NCI-H187 treated with DMSO at 0.1 percent for 48 hours (cell line): ENCODE measurements at regions not wholly inside any gene's neighbourhood (a gene's known extent, or its start where the extent isn't known, plus 50 kb on each side); places are given as distances from the start of the nearest gene placed in this dataset.
"Not testable (repeated sequence)": the region's sequence is repeated elsewhere in the genome, so short reads cannot be mapped to it uniquely, and the experiment has no call there.

Experiments
- DNase-seq: peaks from one replicate; lab custom pipeline; 2025; lab: John Stamatoyannopoulos, UW

DNA sequence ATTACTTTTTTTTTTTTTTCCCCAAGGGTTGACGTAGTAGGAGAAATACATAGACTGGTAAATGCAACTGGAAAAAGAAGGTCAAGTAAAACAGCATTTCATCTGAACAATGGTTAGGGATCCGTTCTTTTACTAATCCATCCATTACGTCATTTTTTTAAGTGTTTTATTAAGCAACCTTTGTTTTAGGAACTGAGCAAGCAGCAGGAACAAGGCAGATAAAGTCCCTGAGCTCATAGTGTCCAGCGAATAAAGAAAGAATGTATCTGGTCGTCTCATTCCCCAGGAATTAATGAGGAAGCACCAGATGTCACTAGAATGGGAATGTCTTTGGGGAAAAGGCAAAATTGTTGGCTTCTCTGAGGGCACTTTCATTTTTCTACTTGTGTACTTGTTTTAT lies 842.4 kb downstream of the TDRD15 start:
- no peak for DNase-seq

DNA sequence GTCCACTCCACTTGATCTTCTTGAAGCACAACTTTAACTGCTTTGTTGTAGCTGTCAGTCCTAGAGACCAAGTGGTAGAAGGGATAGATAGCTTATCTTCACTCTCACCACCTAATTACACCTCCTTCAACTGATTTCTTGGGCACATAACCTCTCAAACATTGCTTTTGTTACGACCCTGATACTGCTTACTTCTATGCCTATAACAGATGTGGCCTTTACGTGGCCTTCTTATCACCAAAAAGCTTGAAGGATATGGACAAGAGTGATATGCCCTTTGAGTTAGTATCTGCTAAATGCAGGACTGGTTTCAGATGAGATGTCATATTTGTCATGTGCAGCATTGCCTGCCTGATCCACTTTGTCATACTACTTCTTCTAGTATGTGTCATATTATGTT lies 847.2 kb downstream of the TDRD15 start:
- no peak for DNase-seq

DNA sequence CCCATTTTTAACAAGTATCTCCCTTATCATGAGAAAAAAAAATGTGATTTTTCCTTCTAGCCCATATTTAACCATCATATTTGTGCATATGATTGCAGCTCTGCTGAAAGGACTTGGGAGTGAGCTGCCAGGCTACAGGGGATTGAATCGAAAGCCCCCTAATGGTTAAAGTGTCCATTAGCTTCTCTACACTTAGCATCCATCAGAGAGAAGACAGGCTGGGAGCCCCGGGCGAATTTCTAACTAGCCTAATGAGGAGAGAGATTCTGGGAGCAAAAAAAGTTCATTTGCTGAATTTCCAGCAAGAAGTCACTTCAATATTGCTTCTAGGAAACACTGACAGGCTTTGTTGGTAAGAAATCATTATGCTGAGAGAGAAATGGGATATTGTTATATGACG lies 848.8 kb downstream of the TDRD15 start:
- DNase-seq = no peak

- DNase-seq = no peak
Measured at GRCh38 chr2:21981127-21981526, 857.4 kb downstream of the TDRD15 start.

DNA sequence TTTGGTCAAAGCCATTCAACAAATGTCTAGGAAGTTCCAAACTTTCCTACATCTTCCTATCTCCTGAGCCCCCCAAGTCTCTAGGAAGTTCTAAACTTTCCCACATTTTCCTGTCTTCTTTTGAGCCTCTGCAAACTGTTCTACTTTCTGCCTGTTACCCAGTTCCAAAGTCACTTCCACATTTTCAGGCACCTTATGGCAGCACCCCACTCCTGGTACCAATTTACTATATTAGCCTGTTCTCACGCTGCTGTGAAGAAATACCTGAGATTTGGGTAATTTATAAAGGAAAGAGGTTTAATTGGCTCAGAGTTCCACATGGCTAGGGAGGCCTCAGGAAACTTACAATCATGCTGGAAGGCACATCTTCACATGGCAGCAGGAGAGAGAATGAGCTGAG lies 869.2 kb downstream of the TDRD15 start:
- no peak for DNase-seq

- DNase-seq = no peak
Measured at GRCh38 chr2:21996339-21996738, 872.6 kb downstream of the TDRD15 start.

DNA sequence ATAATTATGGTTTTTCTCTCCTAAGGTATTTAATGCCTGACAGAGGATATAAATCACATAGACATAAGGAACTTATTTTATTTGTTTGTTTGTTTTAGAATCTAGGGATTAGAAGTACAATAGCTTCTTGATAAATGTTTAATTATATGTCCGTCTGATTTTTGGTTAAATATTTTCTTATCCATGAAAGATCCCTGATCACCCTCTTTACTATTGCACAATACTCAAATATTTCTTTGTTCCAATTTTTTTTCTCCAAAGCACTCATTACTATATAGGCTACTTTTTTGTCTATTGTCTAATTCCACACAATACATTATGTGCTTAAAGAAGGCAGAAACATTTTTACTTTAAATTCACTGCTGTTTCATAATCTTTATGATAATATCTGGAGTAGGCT lies 875.8 kb downstream of the TDRD15 start:
- DNase-seq = no peak

GRCh38 chr2:22002066-22002465 lies 878.3 kb downstream of the TDRD15 start:
- no peak for DNase-seq

DNA sequence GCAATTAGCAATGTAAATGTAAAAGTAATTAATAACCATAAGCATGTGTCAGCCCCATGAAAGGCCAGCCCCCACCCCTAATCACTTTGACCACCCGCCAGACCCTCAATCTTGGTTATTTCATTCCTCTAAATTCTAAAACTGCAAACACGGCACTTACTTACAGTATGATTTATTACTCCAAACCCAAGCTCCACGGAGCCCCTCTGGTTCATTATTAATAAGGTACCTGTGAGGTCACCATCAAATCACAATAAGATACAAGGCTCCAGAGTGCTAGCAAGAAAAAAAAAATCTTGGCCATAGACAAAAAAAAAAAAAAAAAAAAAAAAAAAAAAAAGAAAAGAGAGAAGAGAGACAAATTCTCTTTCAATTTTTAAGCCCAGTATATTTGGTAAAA lies 879.5 kb downstream of the TDRD15 start:
- no peak for DNase-seq

DNA sequence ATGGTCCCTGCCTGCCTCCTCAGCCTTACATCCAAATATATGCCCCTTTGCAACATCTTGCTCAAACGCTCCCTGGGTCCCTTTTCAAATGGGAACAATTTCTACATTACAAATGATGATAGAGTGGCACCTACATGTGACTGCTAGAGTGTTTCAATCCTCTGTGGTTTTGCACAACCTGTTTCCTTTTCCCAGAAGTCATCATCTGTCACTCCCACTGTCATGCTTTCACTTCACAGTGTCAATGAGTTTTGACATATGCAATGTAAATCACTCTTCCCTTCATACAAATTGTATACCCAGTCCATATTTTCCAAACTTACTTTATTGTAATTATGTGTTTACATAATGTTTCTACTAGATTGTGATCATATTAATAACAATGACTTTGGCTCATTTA lies 887.3 kb downstream of the TDRD15 start:
- no peak for DNase-seq

GRCh38 chr2:22020091-22020742 lies 896.4 kb downstream of the TDRD15 start:
- no peak for DNase-seq

DNA sequence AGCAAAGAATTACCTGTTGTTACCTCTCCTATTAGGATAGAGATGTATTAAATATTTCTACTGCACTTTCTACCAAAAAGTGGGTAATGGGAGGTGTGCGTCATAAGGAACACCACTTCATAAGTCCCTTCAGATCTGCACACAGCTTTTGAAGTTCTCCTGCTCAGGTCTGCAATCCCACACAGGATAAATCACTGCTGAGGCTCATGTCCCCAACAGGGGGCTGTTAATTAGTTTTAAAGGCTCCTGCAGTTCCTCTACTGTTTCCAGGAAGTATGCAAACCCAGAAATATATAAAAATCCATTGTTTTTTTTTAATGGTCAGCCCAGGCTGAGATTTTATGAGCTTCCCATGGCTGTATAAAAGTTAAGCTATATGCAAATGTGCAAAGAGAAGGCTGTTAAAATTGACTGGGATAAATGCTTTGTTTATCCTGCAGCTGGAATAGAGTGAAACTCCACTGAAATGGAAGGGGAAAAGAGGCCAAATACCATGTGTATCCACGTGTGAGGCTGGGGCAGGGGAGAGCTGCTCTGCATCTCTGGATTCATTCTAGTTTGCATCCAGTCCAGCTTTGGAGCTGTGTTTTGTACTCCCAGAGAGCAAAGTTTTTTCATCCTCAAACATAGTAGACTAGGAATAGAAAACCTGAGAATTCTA lies 903.7 kb downstream of the TDRD15 start:
- DNase-seq = no peak

DNA sequence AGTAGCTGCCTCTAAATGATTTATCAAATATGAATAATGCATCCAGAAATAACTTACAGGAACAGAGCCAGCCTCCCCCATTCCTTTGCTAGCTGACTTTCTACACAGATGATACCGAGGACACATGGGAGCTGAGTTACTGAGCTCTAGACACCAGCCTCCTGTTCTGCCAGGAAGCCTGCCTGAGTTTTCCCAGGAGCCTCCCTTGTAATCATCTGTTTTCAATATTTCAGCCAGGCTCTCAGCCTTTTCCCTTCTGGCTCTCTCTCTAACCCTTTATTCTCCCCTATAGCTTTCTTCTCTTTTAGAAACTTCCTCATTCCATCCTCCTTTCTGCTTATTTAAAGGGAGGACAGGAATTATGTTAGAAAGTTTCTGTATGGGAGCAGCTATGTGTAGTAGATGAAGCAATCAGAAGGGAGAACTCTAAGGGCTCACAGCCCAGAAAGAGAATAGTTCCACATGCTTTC lies 911.6 kb downstream of the TDRD15 start:
- no peak for DNase-seq

DNA sequence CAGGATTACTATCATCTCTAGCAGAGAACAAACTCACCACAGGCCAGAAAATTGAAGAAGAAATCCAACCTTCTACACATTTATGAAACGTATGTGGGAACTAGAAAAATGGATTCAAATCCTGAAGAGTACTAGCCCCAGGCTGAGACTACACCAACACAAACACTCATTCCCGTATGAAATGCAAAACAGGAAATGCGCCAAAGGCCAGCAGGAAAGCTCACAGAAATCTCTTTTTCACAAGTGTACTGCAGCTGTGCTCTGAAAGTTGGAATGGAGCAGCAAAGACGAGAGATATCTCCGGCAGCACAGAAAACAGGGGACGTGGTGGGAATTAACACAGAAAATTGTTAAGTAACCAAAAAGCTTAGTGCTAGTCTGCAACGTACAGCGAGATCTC lies 913.5 kb downstream of the TDRD15 start:
- DNase-seq = no peak

DNA sequence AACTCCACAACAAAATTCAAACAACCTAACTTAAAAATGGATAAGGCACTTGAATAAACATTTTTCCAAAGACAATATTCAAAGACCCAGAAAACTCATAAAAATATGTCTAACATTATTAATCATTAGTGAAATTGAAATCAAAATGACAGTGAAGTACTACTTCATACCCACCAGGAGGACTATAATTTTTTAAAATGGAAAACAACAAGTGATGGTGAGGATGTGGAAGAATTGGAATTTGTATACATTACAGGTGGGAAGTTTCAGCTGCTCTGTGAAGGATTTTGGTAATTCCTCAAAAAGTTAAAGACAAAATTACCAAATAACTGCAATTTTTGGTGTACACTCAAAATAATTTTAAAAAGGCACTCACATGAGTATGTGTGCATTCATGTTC lies 920.0 kb downstream of the TDRD15 start:
- no peak for DNase-seq

GRCh38 chr2:22055784-22056620 lies 932.2 kb downstream of the TDRD15 start:
- DNase-seq = no peak

GRCh38 chr2:22056621-22057132 lies 932.9 kb downstream of the TDRD15 start:
- DNase-seq = no peak

GRCh38 chr2:22062679-22063078 lies 938.9 kb downstream of the TDRD15 start:
- DNase-seq = no peak

DNA sequence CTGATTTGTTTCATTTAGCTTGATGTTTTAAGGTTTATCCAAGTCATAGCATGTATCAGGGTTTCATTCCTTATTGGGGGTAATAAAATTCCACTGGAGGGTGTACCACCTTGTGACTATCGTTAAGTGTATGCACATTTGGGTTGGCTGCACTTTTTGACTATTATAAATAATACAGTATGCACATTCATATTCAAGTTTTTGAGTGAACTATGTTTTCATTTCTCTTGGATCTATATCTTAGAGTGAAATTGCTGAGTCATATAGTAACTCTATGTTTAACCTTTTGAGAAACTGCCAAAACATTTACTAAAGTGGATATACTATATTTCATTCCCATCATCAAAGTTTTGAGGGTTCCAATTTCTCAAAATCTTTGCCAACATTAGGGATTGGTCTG lies 952.7 kb downstream of the TDRD15 start:
- DNase-seq = no peak

DNA sequence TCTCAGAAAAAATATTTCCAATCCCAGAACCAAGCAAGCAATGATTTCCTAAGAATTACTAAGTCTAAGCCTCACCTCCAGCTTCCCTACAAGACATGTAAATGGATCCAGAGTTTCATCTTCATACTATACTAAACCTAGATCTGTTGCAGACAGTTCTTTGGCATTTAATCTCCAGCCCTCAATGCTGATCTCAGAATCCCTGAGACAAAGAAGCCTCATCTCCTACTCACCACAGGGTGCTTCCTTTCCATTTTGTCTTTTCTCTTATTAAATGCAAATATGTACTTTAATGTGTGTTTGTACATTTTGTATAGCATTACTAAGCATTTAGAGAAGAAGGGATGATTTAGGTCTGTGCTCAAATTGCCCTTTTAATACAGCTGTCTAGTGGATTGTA lies 954.9 kb downstream of the TDRD15 start:
- no peak for DNase-seq

- DNase-seq = no peak
Measured at GRCh38 chr2:22079583-22079982, 955.8 kb downstream of the TDRD15 start.

GRCh38 chr2:22086726-22087125 lies 963.0 kb downstream of the TDRD15 start:
- no peak for DNase-seq

DNA sequence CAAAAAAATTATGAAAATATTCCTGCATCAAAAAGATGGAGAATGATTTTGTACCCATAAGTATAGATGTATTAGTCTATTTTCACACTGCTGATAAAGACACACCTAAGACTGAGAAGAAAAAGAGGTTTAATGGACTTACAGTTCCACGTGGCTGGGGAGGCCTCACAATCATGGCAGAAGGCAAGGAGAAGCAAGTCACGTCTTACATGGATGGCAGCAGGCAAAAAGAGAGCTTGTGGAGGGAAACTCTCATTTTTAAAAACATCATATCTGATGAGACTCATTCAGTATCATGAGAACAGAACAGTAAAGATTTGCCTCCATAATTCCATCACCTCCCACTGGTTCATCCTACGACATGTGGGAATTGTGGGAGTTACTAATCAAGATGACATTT lies 979.8 kb downstream of the TDRD15 start:
- DNase-seq = not testable (repeated sequence)
